Vagina (tissue), 2 donors: ENCODE measurements at regions not wholly inside any gene's neighbourhood (a gene's known extent, or its start where the extent isn't known, plus 50 kb on each side); places are given as distances from the start of the nearest gene placed in this dataset.

Experiments used
- CTCF ChIP-seq, 3 experiments: fragments of 450-650 bp in 2 of 3; fragments of 200-600 bp in 1 of 3; sonication (generic) in 1 of 3; IDR thresholded peaks; one replicate each; pipeline ENCODE4 v1.5.1; 2017 to 2019; ENCODE audit warnings: antibody characterized with exemption in 3 of 3, mild to moderate bottlenecking in 2 of 3, moderate library complexity in 2 of 3
- POLR2A ChIP-seq, 2 donors: fragments of 450-650 bp; IDR thresholded peaks; one replicate each; pipeline ENCODE4 v1.6.1; 2017; ENCODE audit warnings: antibody characterized with exemption in 2 of 2, mild to moderate bottlenecking in 2 of 2, moderate library complexity in 2 of 2
- POLR2AphosphoS5 ChIP-seq, 2 donors: sonication (generic); formaldehyde crosslinking; IDR thresholded peaks; one replicate each; pipeline ENCODE4 v1.9.0; 2017; ENCODE audit warnings: antibody characterized with exemption in 2 of 2, mild to moderate bottlenecking in 2 of 2, low read depth in 1 of 2; ENCODE audit not compliant: insufficient read depth in 1 of 2

GRCh38 chr3:22933051-22933840 lies 269.9 kb upstream of the UBE2E2 start:
- TF ChIP-seq POLR2A (IDR thresholded peaks at IDR 0.05) = no peak
- TF ChIP-seq CTCF (IDR thresholded peaks at IDR 0.05) = no peak
- TF ChIP-seq POLR2AphosphoS5 (IDR thresholded peaks at IDR 0.05; ENCODE audit: insufficient read depth in 1 of 2, low read depth in 1 of 2) = no peak
